Liver (tissue), 8 donors: ENCODE measurements at regions not wholly inside any gene's neighbourhood (a gene's known extent, or its start where the extent isn't known, plus 50 kb on each side); places are given as distances from the start of the nearest gene placed in this dataset.

Experiments
- DNase-seq: peaks from one replicate; pipeline ENCODE4 v3.0.0-alpha.2; 2017; ENCODE audit warnings: low spot score
- H3K27ac ChIP-seq, 2 donors: one replicate each; pipeline ENCODE4 v1.7.0; 2013; ENCODE audit warnings: inconsistent platforms in 2 of 2, low read length in 2 of 2, control low read depth in 1 of 2, low read depth in 1 of 2, mild to moderate bottlenecking in 1 of 2
- H3K27me3 ChIP-seq, 4 donors: one replicate each; pipeline versions ENCODE4 v1.6.1 to v1.7.0; 2013; ENCODE audit warnings: low read length in 3 of 4, inconsistent platforms in 1 of 4, mild to moderate bottlenecking in 1 of 4, moderate library complexity in 1 of 4; ENCODE audit not compliant: control insufficient read depth in 4 of 4, insufficient read depth in 4 of 4
- H3K36me3 ChIP-seq, 4 donors: one replicate each; pipeline versions ENCODE4 v1.6.1 to v1.7.0; 2013; ENCODE audit warnings: low read length in 3 of 4, mild to moderate bottlenecking in 3 of 4, low read depth in 1 of 4, moderate library complexity in 1 of 4; ENCODE audit not compliant: control insufficient read depth in 4 of 4, insufficient read depth in 3 of 4
- H3K4me1 ChIP-seq, 4 donors: one replicate each; pipeline versions ENCODE4 v1.6.1 to v1.7.0; 2013; ENCODE audit warnings: low read length in 3 of 4, mild to moderate bottlenecking in 3 of 4, moderate library complexity in 1 of 4; ENCODE audit not compliant: control insufficient read depth in 4 of 4, insufficient read depth in 4 of 4
- H3K4me3 ChIP-seq, 3 donors: one replicate each; pipeline versions ENCODE4 v1.6.1 to v1.7.0; 2013; ENCODE audit warnings: low read length in 3 of 3, control low read depth in 1 of 3, low read depth in 1 of 3, mild to moderate bottlenecking in 1 of 3
- H3K9ac ChIP-seq, 2 donors: one replicate each; pipeline ENCODE4 v1.7.0; 2013; ENCODE audit warnings: low read length in 2 of 2, mild to moderate bottlenecking in 2 of 2, moderate library complexity in 2 of 2, control low read depth in 1 of 2, low read depth in 1 of 2
- H3K9me3 ChIP-seq, 4 donors: one replicate each; pipeline versions ENCODE4 v1.6.1 to v1.7.0; 2013; ENCODE audit warnings: low read length in 3 of 4; ENCODE audit not compliant: control insufficient read depth in 4 of 4
- ATF3 ChIP-seq: IDR thresholded peaks from 2 replicates; pipeline ENCODE4 v1.6.1; 2016; ENCODE audit warnings: antibody characterized with exemption
- CTCF ChIP-seq: fragments of 150-350 bp; IDR thresholded peaks from 2 replicates; pipeline ENCODE4 v1.5.1; 2017; ENCODE audit warnings: improper control_type of control experiment, low read depth, low read length; ENCODE audit not compliant: missing input control
- EGR1 ChIP-seq, 2 donors: IDR thresholded peaks; 2 replicates each; pipeline ENCODE4 v1.6.1; 2016 to 2018; ENCODE audit warnings: antibody characterized with exemption in 2 of 2, low read depth in 2 of 2
- FOXA1 ChIP-seq: IDR thresholded peaks from 2 replicates; pipeline ENCODE4 v1.6.1; 2016; ENCODE audit warnings: antibody characterized with exemption
- FOXA2 ChIP-seq: IDR thresholded peaks from 2 replicates; pipeline ENCODE4 v1.6.1; 2016; ENCODE audit warnings: antibody characterized with exemption
- GABPA ChIP-seq, 2 donors: IDR thresholded peaks in 1 of 2; conservative IDR thresholded peaks in 1 of 2; 2 replicates each; pipeline ENCODE4 v1.6.1; 2016; ENCODE audit warnings: antibody characterized with exemption in 2 of 2, mild to moderate bottlenecking in 1 of 2, moderate library complexity in 1 of 2
- HNF4A ChIP-seq, 2 donors: conservative IDR thresholded peaks; 2 replicates each; pipeline ENCODE4 v1.6.1; 2016; ENCODE audit warnings: antibody characterized with exemption in 2 of 2, mild to moderate bottlenecking in 2 of 2
- HNF4G ChIP-seq: IDR thresholded peaks from 2 replicates; pipeline ENCODE4 v1.6.1; 2016; ENCODE audit warnings: antibody characterized with exemption
- JUND ChIP-seq, 2 donors: IDR thresholded peaks; 2 replicates each; pipeline ENCODE4 v1.6.1; 2016; ENCODE audit warnings: antibody characterized with exemption in 2 of 2
- NR2F2 ChIP-seq: IDR thresholded peaks from 2 replicates; pipeline ENCODE4 v1.6.1; 2016; ENCODE audit warnings: antibody characterized with exemption
- RAD21 ChIP-seq, 2 donors: IDR thresholded peaks; 2 replicates each; pipeline ENCODE4 v1.6.1; 2016; ENCODE audit warnings: antibody characterized with exemption in 2 of 2, mild to moderate bottlenecking in 2 of 2
- RXRA ChIP-seq, 2 donors: IDR thresholded peaks; 2 replicates each; pipeline ENCODE4 v1.6.1; 2017 to 2018; ENCODE audit warnings: antibody characterized with exemption in 2 of 2, mild to moderate bottlenecking in 1 of 2
- SP1 ChIP-seq: IDR thresholded peaks from 2 replicates; pipeline ENCODE4 v1.6.1; 2018; ENCODE audit warnings: antibody characterized with exemption, mild to moderate bottlenecking
- TAF1 ChIP-seq: conservative IDR thresholded peaks from 2 replicates; pipeline ENCODE4 v1.6.1; 2016; ENCODE audit warnings: antibody characterized with exemption, mild to moderate bottlenecking
- YY1 ChIP-seq: IDR thresholded peaks from 2 replicates; pipeline ENCODE4 v1.6.1; 2016; ENCODE audit warnings: antibody characterized with exemption, mild to moderate bottlenecking
- WGBS: extraction: QIAGEN DNeasy Blood & Tissue Kit; methylation state at CpG from one replicate; pipeline ENCODE4 v1.1.7; 2013; 5-methylcytosine and 5-hydroxymethylcytosine counted together
- TF ChIP-seq, protein P1 (sequence below): IDR thresholded peaks from 2 replicates; pipeline ENCODE4 v1.6.1; 2016; ENCODE audit warnings: antibody characterized with exemption
- TF ChIP-seq, protein P2 (sequence below): IDR thresholded peaks from 2 replicates; pipeline ENCODE4 v1.6.1; 2016; ENCODE audit warnings: antibody characterized with exemption
- TF ChIP-seq, protein P3 (sequence below): IDR thresholded peaks from 2 replicates; pipeline ENCODE4 v1.6.1; 2016; ENCODE audit warnings: antibody characterized with exemption, mild to moderate bottlenecking
- donor health status: healthy.
- donor health status: healthy.
- donor health status: healthy.
- donor health status: healthy.
- donor health status: healthy.

DNA sequence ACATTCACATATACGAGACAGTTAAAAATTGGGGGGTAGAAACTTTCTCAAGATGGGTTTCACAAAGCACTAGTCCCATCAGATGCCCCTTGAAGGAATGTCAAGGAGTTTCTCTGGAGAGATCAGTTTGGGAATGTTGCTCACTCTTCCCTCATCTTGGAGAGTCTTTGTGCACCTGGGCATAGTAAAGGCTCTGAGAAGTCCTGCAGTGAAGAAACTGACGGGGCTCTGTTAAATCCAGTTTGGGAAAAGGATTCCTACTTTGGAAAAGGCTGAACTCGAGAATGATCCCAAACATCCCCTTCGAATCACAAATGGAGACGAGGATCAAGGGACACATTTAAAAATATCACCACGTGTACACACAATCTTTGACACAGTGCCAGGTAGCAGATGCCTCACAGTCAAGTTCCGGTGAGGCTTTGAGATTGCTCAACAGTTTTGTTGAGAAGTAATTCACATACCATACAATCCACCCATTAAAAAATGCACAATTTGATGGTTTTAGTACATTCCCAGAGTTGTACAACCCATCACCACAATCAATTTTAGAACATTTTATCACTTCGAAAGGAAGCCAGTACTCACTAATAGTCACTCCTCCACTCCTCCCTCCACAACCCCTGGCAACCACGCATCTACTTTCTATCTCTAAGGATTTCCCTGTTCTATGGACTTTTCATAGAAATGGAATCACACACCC lies 203.4 kb upstream of the FOXF1 start:
- Histone ChIP-seq H3K36me3 (no peaks in the 10 kb centered on the region), H3K9me3 (no peaks in the 10 kb centered on the region), H3K27me3 (peaks cover 0 to 8% (median 0%) of the 10 kb centered on the region in 4 donors), H3K4me3 (no peak overlapping the region), H3K27ac (no peak overlapping the region), H3K4me1 (no peaks in the 10 kb centered on the region), H3K9ac (no peak overlapping the region)
- DNase-seq = no peak
- TF ChIP-seq, protein P1, sequence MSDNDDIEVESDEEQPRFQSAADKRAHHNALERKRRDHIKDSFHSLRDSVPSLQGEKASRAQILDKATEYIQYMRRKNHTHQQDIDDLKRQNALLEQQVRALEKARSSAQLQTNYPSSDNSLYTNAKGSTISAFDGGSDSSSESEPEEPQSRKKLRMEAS = no peak
- TF ChIP-seq SP1 (no peak), FOXA1 (no peak), TAF1 (no peak), ATF3 (no peak)
- TF ChIP-seq, protein P2, sequence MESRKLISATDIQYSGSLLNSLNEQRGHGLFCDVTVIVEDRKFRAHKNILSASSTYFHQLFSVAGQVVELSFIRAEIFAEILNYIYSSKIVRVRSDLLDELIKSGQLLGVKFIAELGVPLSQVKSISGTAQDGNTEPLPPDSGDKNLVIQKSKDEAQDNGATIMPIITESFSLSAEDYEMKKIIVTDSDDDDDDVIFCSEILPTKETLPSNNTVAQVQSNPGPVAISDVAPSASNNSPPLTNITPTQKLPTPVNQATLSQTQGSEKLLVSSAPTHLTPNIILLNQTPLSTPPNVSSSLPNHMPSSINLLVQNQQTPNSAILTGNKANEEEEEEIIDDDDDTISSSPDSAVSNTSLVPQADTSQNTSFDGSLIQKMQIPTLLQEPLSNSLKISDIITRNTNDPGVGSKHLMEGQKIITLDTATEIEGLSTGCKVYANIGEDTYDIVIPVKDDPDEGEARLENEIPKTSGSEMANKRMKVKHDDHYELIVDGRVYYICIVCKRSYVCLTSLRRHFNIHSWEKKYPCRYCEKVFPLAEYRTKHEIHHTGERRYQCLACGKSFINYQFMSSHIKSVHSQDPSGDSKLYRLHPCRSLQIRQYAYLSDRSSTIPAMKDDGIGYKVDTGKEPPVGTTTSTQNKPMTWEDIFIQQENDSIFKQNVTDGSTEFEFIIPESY = no peak
- 74% methylated on average over 9 of the region's 9 CpGs for WGBS

GRCh38 chr16:86307514-86307903 lies 202.8 kb upstream of the FOXF1 start:
- H3K4me3 ChIP-seq = no peak overlapping the region
- 45% methylated on average over 6 of the region's 6 CpGs for WGBS
- H3K27ac ChIP-seq = no peak overlapping the region
- no peak overlapping the region for H3K9ac ChIP-seq
- no peak for DNase-seq
- no peaks in the 10 kb centered on the region for H3K4me1 ChIP-seq
- H3K27me3 ChIP-seq = peaks cover 0 to 4% (median 0%) of the 10 kb centered on the region in 4 donors
- TF ChIP-seq FOXA2 (no peak), TAF1 (no peak), RXRA (IDR thresholded peaks at IDR 0.05) (no peak), NR2F2 (no peak), FOXA1 (no peak), CTCF (no peak), EGR1 (IDR thresholded peaks at IDR 0.05; ENCODE audit: low read depth in 2 of 2) (no peak), SP1 (no peak), HNF4G (no peak), YY1 (no peak), HNF4A (conservative IDR thresholded peaks at IDR 0.05) (no peak), RAD21 (IDR thresholded peaks at IDR 0.05) (no peak), ATF3 (no peak), GABPA (IDR thresholded peaks at IDR 0.05 in 1 of 2, conservative IDR thresholded peaks at IDR 0.05 in 1 of 2) (no peak), JUND (IDR thresholded peaks at IDR 0.05) (no peak)
- TF ChIP-seq, protein P2 = no peak
- TF ChIP-seq, protein P1 = no peak
- TF ChIP-seq, protein P3, sequence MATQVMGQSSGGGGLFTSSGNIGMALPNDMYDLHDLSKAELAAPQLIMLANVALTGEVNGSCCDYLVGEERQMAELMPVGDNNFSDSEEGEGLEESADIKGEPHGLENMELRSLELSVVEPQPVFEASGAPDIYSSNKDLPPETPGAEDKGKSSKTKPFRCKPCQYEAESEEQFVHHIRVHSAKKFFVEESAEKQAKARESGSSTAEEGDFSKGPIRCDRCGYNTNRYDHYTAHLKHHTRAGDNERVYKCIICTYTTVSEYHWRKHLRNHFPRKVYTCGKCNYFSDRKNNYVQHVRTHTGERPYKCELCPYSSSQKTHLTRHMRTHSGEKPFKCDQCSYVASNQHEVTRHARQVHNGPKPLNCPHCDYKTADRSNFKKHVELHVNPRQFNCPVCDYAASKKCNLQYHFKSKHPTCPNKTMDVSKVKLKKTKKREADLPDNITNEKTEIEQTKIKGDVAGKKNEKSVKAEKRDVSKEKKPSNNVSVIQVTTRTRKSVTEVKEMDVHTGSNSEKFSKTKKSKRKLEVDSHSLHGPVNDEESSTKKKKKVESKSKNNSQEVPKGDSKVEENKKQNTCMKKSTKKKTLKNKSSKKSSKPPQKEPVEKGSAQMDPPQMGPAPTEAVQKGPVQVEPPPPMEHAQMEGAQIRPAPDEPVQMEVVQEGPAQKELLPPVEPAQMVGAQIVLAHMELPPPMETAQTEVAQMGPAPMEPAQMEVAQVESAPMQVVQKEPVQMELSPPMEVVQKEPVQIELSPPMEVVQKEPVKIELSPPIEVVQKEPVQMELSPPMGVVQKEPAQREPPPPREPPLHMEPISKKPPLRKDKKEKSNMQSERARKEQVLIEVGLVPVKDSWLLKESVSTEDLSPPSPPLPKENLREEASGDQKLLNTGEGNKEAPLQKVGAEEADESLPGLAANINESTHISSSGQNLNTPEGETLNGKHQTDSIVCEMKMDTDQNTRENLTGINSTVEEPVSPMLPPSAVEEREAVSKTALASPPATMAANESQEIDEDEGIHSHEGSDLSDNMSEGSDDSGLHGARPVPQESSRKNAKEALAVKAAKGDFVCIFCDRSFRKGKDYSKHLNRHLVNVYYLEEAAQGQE = no peak
- no peaks in the 10 kb centered on the region for H3K9me3 ChIP-seq
- no peaks in the 10 kb centered on the region for H3K36me3 ChIP-seq
